ENCODE measurements at regions not wholly inside any gene's neighbourhood (a gene's known extent, or its start where the extent isn't known, plus 50 kb on each side); places are given as distances from the start of the nearest gene placed in this dataset.
A peak's percentile ranks its signal among the peaks of the same experiment; 100 is the strongest.

DNA sequence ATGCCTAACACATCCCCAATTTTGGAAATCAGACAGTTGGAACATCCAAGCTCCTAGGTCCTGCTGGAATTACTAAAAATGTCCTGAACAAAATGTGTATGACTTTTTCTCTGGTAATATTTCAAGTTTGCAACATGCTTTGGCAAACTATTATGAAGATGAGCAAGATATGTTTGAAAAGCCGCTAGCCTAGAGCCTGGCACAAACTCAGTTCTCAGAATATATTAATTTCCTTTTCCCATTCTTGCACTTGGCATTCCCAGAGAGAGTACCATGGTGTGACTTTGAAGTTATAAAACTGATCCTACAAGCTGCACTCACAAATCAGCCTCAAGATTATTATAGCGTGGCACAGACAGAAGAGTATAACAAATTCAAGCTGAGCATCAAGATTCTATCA lies 1031.1 kb downstream of the NTRK3 start:
- Mint-ChIP-seq H3K36me3 (ENCODE audit: low read depth) (peaks cover 8% of the 10 kb centered on the region), H3K27ac (no peak overlapping the region), H3K4me1 (peaks cover 24% of the 10 kb centered on the region)

DNA sequence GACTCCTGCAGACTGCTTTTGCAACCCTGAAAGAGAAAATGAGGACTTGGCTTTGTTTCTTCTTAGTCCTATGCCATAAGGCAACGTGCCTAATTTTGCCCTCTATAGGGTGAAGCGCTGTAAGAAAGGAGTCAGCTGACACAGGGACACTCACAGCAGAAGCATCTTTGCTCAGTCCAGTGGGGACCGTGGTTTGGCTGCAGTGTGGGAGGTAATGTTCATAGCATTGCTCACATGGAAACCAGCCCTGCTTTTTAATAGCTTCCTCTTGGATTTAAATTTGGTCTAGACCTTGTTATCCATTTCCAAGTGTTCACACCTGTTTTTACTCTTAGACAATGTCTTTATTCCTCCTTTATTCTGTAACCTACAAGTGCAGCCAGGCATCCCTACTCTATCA lies 1032.1 kb downstream of the NTRK3 start:
- peaks cover 8% of the 10 kb centered on the region for H3K36me3 Mint-ChIP-seq (ENCODE audit: low read depth)
- H3K27ac Mint-ChIP-seq, result no peak overlapping the region
- H3K9me3 Mint-ChIP-seq, result peaks cover 4% of the 10 kb centered on the region
- no peak for DNase-seq
- peaks cover 24% of the 10 kb centered on the region for H3K4me1 Mint-ChIP-seq
- no peak overlapping the region for H3K4me3 Mint-ChIP-seq
- peaks cover 3% of the 10 kb centered on the region for H3K27me3 Mint-ChIP-seq (ENCODE audit: low read depth, poor library complexity)
- TF ChIP-seq, protein P1, sequence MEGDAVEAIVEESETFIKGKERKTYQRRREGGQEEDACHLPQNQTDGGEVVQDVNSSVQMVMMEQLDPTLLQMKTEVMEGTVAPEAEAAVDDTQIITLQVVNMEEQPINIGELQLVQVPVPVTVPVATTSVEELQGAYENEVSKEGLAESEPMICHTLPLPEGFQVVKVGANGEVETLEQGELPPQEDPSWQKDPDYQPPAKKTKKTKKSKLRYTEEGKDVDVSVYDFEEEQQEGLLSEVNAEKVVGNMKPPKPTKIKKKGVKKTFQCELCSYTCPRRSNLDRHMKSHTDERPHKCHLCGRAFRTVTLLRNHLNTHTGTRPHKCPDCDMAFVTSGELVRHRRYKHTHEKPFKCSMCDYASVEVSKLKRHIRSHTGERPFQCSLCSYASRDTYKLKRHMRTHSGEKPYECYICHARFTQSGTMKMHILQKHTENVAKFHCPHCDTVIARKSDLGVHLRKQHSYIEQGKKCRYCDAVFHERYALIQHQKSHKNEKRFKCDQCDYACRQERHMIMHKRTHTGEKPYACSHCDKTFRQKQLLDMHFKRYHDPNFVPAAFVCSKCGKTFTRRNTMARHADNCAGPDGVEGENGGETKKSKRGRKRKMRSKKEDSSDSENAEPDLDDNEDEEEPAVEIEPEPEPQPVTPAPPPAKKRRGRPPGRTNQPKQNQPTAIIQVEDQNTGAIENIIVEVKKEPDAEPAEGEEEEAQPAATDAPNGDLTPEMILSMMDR (IDR thresholded peaks at IDR 0.05), result no peak

More for the DNA sequence above, 1031.1 kb downstream of the NTRK3 start:
- Mint-ChIP-seq H3K4me3 (no peak overlapping the region), H3K9me3 (peaks cover 9% of the 10 kb centered on the region), H3K27me3 (ENCODE audit: low read depth, poor library complexity) (no peaks in the 10 kb centered on the region)
- no peak for DNase-seq
- TF ChIP-seq, protein P1 (IDR thresholded peaks at IDR 0.05), result no peak

DNA sequence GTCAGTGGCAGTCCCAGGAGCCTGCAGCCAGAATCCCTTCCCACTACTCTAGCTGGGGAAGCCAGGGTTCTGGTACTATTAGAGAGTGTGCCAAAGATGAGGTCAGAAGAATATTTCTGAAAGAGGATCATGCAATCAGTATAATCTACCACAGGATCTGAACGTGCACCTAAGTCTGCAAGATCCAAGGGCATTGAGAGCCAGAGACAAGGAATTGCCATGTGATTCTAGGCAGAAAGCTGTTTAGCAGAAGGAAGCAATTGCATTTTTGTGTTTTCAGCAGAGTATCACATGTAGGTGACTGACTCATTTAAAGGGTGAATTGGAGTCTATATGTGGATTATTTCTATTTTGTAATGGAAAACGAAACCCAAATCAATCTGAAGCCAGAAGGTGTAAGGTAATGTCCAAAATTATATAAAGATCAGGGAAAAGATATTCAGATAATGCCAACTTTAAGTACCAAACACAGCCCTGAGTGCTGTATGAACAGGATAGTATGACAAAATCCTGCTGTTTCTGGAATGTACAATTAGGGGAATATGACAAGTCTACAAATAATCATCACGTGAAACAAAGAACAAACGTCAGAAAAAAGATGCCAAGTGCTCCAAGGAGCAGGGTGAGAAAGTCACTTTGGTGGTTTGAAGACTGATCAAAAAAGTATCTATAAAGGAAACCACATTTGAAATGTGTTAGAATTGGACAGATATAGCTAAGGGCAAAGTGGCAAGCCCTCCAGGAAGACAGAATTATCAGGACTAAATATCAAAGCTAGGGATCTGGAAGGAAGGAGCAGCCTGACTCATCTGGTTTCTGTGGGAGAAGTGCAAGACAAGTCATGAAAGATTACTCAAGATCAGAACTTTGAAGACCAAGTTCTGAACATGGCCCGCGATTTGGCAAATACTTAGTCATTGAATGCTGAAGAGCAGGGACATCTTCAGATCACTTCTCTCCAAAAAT lies 1036.6 kb downstream of the NTRK3 start:
- Mint-ChIP-seq H3K27me3 (ENCODE audit: low read depth, poor library complexity) (peaks cover 3% of the 10 kb centered on the region), H3K9me3 (no peaks in the 10 kb centered on the region)

DNA sequence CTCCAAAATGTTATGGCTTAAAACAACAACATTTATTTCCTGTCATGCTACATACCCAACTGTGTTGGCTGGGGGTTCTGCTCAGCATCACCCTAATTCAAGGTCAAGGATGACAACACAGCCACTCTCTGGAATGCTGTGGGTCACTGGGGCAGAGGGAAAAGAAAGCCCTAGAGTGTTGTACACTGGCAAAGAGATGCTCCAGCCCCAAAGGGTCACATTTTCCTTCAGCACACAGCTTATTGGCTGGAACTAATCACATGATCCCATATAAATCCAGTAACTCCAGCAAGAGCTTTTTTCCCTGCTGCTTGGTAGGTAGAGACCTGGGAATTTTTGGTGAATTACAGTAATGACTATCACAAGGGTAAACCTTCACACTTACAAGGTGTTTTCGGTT lies 1041.4 kb downstream of the NTRK3 start:
- Mint-ChIP-seq H3K4me3 (no peak overlapping the region), H3K36me3 (ENCODE audit: low read depth) (no peaks in the 10 kb centered on the region), H3K9me3 (peaks cover 15% of the 10 kb centered on the region), H3K4me1 (peaks cover 54% of the 10 kb centered on the region), H3K27ac (no peak overlapping the region), H3K27me3 (ENCODE audit: low read depth, poor library complexity) (peaks cover 3% of the 10 kb centered on the region)
- peak; percentile 11 for DNase-seq
- TF ChIP-seq, protein P1 (IDR thresholded peaks at IDR 0.05), result no peak

More for the DNA sequence above, 1036.6 kb downstream of the NTRK3 start:
- Mint-ChIP-seq H3K4me1 (peaks cover 25% of the 10 kb centered on the region), H3K4me3 (no peak overlapping the region), H3K36me3 (ENCODE audit: low read depth) (peaks cover 4% of the 10 kb centered on the region), H3K27ac (no peak overlapping the region)
- TF ChIP-seq, protein P1 (IDR thresholded peaks at IDR 0.05), result no peak
- no peak for DNase-seq

DNA sequence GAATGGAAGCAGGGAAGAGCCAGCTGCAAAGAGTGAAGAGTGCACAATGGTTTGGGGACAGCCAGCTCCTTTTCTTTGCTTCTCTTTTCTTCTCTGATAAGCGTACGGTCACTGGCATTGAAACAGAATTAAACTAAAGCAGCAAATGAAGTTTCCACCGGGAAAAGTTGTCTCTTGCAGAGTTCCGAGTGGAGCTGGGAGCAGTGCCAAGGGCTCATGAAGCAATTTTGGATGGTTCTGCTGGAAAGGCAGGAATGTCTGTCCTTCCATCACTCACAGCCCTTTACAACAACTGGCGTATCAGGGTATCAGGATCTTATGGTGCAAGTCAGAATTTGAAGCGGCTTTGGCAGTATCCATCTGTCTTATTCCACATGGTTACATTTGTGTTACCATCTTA lies 1042.9 kb downstream of the NTRK3 start:
- H3K4me3 Mint-ChIP-seq, result peak overlapping the region; percentile 3
- TF ChIP-seq, protein P1 (IDR thresholded peaks at IDR 0.05), result no peak
- H3K4me1 Mint-ChIP-seq, result peaks cover 61% of the 10 kb centered on the region
- DNase-seq, result no peak
- peaks cover 15% of the 10 kb centered on the region for H3K9me3 Mint-ChIP-seq
- peak overlapping the region; percentile 66 for H3K27ac Mint-ChIP-seq
- H3K36me3 Mint-ChIP-seq (ENCODE audit: low read depth), result no peaks in the 10 kb centered on the region
- H3K27me3 Mint-ChIP-seq (ENCODE audit: low read depth, poor library complexity), result no peaks in the 10 kb centered on the region

Measured in nephron progenitor cell (in vitro differentiated cells).